Sciatic nerve (tissue), 2 donors: ENCODE measurements at regions not wholly inside any gene's neighbourhood (a gene's known extent, or its start where the extent isn't known, plus 50 kb on each side); places are given as distances from the start of the nearest gene placed in this dataset.

Source experiments
- ATAC-seq: fragments of 200-7000 bp; cut with Tn5 transposase; one replicate; pipeline ENCODE4 v1.9.1; 2020; ENCODE audit warnings: mild to moderate bottlenecking, moderate library complexity
- DNase-seq: peaks from one replicate; pipeline ENCODE4 v3.0.0-alpha.2; 2020; ENCODE audit warnings: low spot score
- intact Hi-C: fragments of 100-400 bp; cut with DNase I; formaldehyde crosslinking; loops from one replicate; pipeline ENCODE4 v1.14.2; 2022
- donor health status: DM: no; HTN: no; CAD: no.
- donor health status: DM: no; HTN: no; CAD: no.

DNA sequence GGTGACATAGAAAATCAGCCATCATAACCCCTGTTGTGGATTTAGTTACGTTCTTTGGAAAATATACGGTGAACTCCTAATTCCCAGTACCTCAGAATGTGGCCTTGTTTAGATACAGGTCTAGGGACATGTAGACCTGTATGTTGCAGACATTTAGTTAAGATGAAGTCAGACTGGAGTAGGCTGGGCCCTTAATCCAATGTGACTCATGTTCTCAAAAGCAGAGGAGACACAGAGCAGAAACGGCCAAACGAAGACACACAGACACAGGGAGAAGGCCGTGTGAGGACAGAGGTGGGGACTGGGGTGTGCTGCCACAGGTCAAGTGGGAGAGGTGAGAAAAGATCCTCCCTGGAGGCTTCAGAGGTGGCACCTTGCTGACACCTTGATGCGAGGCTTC, 119.0 kb upstream of the PROK2 start:
- ATAC-seq: no peak
- intact Hi-C loops: no loop called here

GRCh38 chr3:71903112-71903495, 118.2 kb upstream of the PROK2 start:
- DNase-seq (no peak), ATAC-seq (no peak)
- intact Hi-C loops: no loop called here

More for the DNA sequence above, 119.0 kb upstream of the PROK2 start:
- DNase-seq: no peak

DNA sequence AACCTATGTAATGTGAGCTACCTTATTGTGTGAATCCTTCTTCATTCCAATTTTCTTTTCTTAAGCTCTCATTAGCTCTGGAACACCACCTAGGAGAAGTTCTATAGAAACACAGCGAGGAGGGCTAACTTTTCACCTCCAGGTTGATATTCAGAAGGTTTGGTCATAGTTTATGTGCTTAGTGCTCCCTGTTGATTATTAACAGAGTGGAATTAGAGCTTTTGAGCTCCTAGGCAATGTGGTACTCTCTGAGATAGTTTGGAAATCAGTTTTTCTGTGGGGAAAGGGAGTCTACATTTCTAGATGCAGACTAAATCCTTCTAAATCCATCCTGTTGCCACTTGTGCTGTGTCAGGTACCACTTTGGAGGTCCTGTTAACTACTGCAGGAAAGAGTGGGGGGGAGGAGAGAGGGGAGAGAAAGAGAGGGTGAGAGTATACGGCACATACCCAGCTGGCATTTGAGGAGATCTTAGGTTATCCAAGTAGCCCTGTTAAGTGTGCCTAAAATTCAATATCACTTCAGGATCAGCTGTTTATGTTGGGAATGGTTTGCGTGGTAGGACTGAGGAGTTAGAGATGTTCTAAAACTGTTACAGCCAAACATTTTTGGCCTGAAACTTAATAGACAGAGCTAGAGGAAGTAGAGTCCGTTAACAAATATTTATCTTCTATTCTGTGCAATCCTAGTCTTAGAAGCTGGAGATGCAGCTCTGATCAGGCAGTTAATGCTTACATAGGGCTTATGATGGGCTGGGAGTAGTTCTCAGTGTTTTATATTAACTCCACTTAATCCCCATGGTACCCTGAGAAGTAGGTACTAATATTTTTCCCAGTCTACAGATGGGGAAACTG, 117.5 kb upstream of the PROK2 start:
- no peak for DNase-seq
- ATAC-seq: no peak
- intact Hi-C loops: no loop called here

GRCh38 chr3:71901645-71902044, 116.7 kb upstream of the PROK2 start:
- intact Hi-C loops: no loop called here
- DNase-seq (no peak), ATAC-seq (no peak)

DNA sequence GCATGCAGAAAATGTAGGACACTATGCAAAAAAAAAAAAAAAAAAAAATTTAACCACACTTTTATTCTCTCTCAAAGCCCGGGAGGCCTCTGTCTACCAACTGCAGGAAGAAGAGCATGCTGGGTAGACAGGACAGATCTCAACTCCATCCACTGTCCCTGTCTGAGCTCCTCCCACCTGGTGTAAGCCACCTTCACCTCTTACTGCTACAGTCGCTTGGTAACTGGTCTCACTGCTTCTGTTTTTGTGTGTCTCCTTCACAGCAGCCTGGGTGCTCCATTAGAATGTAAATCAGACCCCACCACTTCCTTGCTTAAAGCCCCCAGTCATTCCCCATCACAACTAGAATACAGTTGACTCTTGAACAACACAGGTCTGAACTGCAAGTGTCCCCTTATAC, 115.1 kb upstream of the PROK2 start:
- ATAC-seq: no peak
- intact Hi-C loops: no loop called here
- DNase-seq: no peak

- DNase-seq (no peak), ATAC-seq (no peak)
- intact Hi-C loops: no loop called here
Observed at GRCh38 chr3:71896751-71897150, 111.8 kb upstream of the PROK2 start.

- intact Hi-C loops: no loop called here
- ATAC-seq (no peak), DNase-seq (no peak)
Observed at GRCh38 chr3:71893702-71894479, 108.9 kb upstream of the PROK2 start.

- DNase-seq (no peak), ATAC-seq (no peak)
- intact Hi-C loops: no loop called here
Observed at GRCh38 chr3:71893122-71893521, 108.2 kb upstream of the PROK2 start.

- ATAC-seq (no peak), DNase-seq (no peak)
Observed at GRCh38 chr3:71891483-71891882, 106.5 kb upstream of the PROK2 start.

GRCh38 chr3:71890356-71890931, 105.5 kb upstream of the PROK2 start:
- DNase-seq (no peak), ATAC-seq (no peak)
- intact Hi-C loops: no loop called here

More at GRCh38 chr3:71891483-71891882, 106.5 kb upstream of the PROK2 start:
- intact Hi-C loops: no loop called here

DNA sequence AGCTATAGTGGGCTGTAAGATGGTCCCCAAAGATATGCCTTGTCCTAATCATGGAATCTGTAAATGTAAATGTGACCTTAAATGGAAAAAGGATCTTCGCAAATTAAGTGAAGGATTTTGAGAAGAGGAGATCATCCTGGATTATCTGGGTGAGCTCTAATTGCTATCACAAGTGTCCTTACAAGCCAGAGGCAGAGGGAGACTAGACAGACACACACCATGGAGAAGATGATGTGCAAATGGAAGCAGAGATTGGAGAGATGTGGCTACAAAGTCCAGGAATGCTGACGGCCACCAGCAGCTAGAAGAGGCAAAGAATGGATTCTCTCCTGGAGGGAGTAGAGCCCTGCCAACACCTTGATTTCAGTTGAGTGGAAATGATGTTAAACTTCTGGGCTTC, 102.3 kb upstream of the PROK2 start:
- no peak for ATAC-seq

GRCh38 chr3:71885006-71885405, 100.1 kb upstream of the PROK2 start:
- ATAC-seq: no peak
- intact Hi-C loops: no loop called here
- DNase-seq: no peak

More for the DNA sequence above, 102.3 kb upstream of the PROK2 start:
- no peak for DNase-seq
- intact Hi-C loops: no loop called here

DNA sequence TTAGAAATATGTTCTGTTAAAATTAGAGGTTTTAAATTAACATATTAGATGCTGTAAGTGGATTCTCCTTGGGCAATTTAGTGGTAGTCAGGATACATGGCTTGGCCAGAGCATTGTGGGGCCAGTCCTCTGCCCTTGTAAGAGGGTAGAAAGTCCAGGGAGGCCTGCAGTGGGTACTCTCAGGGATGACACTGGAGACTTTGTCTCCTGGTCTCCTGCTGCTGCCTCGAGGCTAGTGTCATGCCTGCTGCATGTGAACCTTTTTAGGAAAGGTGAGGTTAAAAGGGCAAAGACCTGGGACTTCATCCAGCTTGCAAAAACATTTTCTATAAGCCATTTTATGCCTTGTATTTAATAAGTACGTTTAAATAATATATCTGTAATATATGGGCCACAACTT, 96.8 kb upstream of the PROK2 start:
- ATAC-seq (no peak), DNase-seq (no peak)
- intact Hi-C loops: no loop called here

DNA sequence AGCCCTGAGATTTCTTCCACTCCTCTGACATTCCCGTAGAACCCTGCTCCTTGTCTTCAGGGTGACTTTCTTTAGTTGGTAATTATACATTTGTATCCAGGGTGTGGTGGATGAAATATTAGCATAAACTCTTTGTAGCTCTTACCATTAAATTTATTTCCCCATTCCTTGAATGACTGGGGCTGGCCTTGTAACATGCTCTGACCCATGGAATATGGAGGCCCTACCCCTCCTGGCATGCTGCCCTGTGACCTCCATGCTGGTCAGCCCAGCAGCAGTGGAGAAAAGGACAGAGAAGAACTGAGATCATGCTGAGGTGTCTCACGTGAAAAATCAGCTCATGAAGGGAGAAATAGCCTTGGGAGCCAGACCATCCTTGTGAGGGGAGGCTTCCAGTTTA, 96.1 kb upstream of the PROK2 start:
- DNase-seq: no peak
- ATAC-seq: no peak

DNA sequence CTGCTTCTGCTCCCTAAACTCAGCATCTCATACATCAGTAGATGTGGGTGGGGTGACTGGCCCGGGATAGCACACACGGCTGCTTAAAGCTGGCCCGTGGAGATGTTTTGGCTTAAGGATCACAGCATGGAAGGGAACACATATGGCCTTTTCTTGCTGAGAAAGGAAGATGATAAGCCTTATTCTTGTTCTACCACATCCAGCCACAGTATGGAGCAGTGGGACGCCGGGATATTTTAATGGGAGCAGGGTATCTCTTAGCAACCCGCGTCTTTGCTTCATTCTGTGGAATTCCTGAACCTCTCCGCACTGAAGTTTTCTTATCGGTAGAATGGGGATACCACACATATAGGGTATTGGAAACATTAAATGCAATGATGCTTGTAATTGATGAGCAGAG, 94.1 kb upstream of the PROK2 start:
- DNase-seq: no peak
- intact Hi-C loops: loop anchor here (10.0 kb wide), 1 partner anchor 946 kb away; no protein-coding TSS in a partner anchor

More for the DNA sequence above, 96.1 kb upstream of the PROK2 start:
- intact Hi-C loops: no loop called here

GRCh38 chr3:71876135-71877105, 91.5 kb upstream of the PROK2 start:
- DNase-seq (no peak), ATAC-seq (no peak)
- intact Hi-C loops: loop anchor here (10.0 kb wide), 1 partner anchor 948 kb away; no protein-coding TSS in a partner anchor

More for the DNA sequence above, 94.1 kb upstream of the PROK2 start:
- no peak for ATAC-seq

DNA sequence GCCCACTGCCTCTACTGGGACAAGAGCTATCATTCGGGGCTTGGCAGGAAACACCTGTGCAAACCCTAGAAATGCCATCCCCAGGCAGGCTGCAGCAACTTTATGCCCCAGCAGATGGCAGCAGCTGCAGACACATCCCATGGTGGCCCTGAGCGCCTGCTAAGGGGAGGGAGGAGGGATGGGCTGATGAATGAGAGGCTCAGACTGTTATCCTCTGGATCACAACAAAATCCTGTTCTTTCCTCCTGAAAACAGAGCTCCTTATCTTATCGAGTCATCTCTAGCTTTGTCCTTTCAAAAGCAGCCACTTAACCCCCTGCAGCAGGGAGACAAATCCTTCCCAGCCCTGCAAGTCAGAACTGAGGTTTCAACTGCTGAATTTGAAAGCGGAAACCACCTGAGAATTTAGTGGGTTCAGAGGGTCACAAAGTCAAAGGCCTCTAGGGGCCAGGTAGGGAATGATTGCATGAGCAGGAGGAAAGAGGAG, 90.6 kb upstream of the PROK2 start:
- DNase-seq (peak; percentile 85), ATAC-seq (peak; percentile 93)
- intact Hi-C loops: loop anchor here (10.0 kb wide), 1 partner anchor 949 kb away; no protein-coding TSS in a partner anchor

- no peak for ATAC-seq
- intact Hi-C loops: loop anchor here (10.0 kb wide), 1 partner anchor 950 kb away; no protein-coding TSS in a partner anchor
Observed at GRCh38 chr3:71874618-71875017, 89.7 kb upstream of the PROK2 start.

More at GRCh38 chr3:71874618-71875017, 89.7 kb upstream of the PROK2 start:
- DNase-seq: no peak
